ENCODE measurements at regions not wholly inside any gene's neighbourhood (a gene's known extent, or its start where the extent isn't known, plus 50 kb on each side); places are given as distances from the start of the nearest gene placed in this dataset.
A peak's percentile ranks its signal among the peaks of the same experiment; 100 is the strongest.

GRCh38 chr15:47570881-47571640, 146.2 kb upstream of the SEMA6D start:
- Histone ChIP-seq H3K27ac (no peak overlapping the region), H3K4me3 (no peak overlapping the region)

GRCh38 chr15:47573673-47574072, 143.6 kb upstream of the SEMA6D start:
- no peak overlapping the region for H3K4me3 ChIP-seq
- H3K27ac ChIP-seq, result no peak overlapping the region

GRCh38 chr15:47577000-47577399, 140.3 kb upstream of the SEMA6D start:
- Histone ChIP-seq H3K27ac (no peak overlapping the region), H3K4me3 (no peak overlapping the region)

GRCh38 chr15:47577461-47577860, 139.8 kb upstream of the SEMA6D start:
- no peak overlapping the region for H3K27ac ChIP-seq

GRCh38 chr15:47582233-47582632, 135.1 kb upstream of the SEMA6D start:
- no peak overlapping the region for H3K27ac ChIP-seq
- no peak overlapping the region for H3K4me3 ChIP-seq

More at GRCh38 chr15:47577461-47577860, 139.8 kb upstream of the SEMA6D start:
- H3K4me3 ChIP-seq, result no peak overlapping the region

- H3K27ac ChIP-seq, result no peak overlapping the region
- H3K4me3 ChIP-seq, result no peak overlapping the region
Observed at GRCh38 chr15:47584316-47584715, 133.0 kb upstream of the SEMA6D start.

GRCh38 chr15:47586653-47587224, 130.6 kb upstream of the SEMA6D start:
- H3K27ac ChIP-seq, result no peak overlapping the region

GRCh38 chr15:47587940-47588802, 129.1 kb upstream of the SEMA6D start:
- H3K4me3 ChIP-seq, result no peak overlapping the region
- peak overlapping the region in 1 of 21 experiments; percentile 6 for H3K27ac ChIP-seq

More at GRCh38 chr15:47586653-47587224, 130.6 kb upstream of the SEMA6D start:
- no peak overlapping the region for H3K4me3 ChIP-seq

- Histone ChIP-seq H3K4me3 (no peak overlapping the region), H3K27ac (no peak overlapping the region)
Observed at GRCh38 chr15:47588958-47589357, 128.3 kb upstream of the SEMA6D start.

- H3K27ac ChIP-seq, result no peak overlapping the region
- H3K4me3 ChIP-seq, result no peak overlapping the region
Observed at GRCh38 chr15:47598996-47599395, 118.3 kb upstream of the SEMA6D start.

GRCh38 chr15:47599806-47600205, 117.5 kb upstream of the SEMA6D start:
- no peak overlapping the region for H3K4me3 ChIP-seq

GRCh38 chr15:47602121-47602520, 115.2 kb upstream of the SEMA6D start:
- Histone ChIP-seq H3K4me3 (no peak overlapping the region), H3K27ac (no peak overlapping the region)

More at GRCh38 chr15:47599806-47600205, 117.5 kb upstream of the SEMA6D start:
- H3K27ac ChIP-seq, result no peak overlapping the region

- H3K27ac ChIP-seq, result no peak overlapping the region
- H3K4me3 ChIP-seq, result no peak overlapping the region
Observed at GRCh38 chr15:47603026-47603425, 114.3 kb upstream of the SEMA6D start.

GRCh38 chr15:47607695-47608094, 109.6 kb upstream of the SEMA6D start:
- Histone ChIP-seq H3K27ac (no peak overlapping the region), H3K4me3 (no peak overlapping the region)

- Histone ChIP-seq H3K27ac (no peak overlapping the region), H3K4me3 (no peak overlapping the region)
Observed at GRCh38 chr15:47609693-47610092, 107.6 kb upstream of the SEMA6D start.

GRCh38 chr15:47610736-47611135, 106.6 kb upstream of the SEMA6D start:
- Histone ChIP-seq H3K27ac (no peak overlapping the region), H3K4me3 (no peak overlapping the region)

- Histone ChIP-seq H3K27ac (no peak overlapping the region), H3K4me3 (no peak overlapping the region)
Observed at GRCh38 chr15:47614360-47615011, 102.8 kb upstream of the SEMA6D start.

- no peak overlapping the region for H3K27ac ChIP-seq
Observed at GRCh38 chr15:47616876-47617275, 100.4 kb upstream of the SEMA6D start.

GRCh38 chr15:47618241-47618640, 99.1 kb upstream of the SEMA6D start:
- Histone ChIP-seq H3K4me3 (no peak overlapping the region), H3K27ac (no peak overlapping the region)

More at GRCh38 chr15:47616876-47617275, 100.4 kb upstream of the SEMA6D start:
- H3K4me3 ChIP-seq, result no peak overlapping the region
